ENCODE measurements at regions not wholly inside any gene's neighbourhood (a gene's known extent, or its start where the extent isn't known, plus 50 kb on each side); places are given as distances from the start of the nearest gene placed in this dataset.

DNA sequence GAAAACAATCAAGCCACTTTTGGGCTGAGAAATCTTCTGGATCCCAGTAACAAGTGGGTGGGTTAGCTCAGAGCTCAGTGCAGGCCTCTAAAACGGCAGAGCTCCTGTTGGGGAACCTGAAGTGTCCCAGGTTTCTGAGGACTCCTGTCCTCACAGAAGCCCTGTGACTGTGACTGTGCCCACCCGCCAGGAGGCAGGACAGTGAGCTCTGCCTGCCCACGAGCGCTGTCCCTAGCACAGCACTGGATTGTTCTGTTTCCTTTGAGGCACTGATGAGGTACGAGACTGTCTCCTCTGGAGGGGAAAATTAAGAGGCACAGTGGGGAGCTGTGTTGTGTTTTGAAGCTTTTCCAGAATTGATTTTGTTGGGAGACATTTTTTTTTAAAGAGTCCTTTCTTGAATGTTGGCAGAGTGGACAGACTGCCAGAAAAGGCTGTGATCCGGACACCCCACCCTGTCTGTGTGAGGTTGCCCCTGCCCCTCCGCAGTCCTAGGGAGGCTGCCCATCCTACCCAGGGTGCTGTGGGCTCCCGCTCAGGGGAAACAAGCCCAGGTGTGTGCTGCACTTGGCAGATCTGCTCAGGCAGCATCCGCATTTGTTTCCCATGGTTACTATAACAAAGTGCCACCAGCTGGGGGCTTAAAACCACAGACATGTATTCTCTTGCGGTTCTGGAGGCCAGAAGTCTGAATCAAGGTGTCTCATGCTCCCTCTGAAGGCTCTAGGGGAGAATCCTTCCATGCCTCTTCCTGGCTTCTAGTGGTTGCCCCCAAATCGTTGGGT lies 66.6 kb upstream of the LARS2 start:
- Histone ChIP-seq H3K9me3 (replicated peaks in 1 of 11) (no peaks in the 10 kb centered on the region), H3K27ac (no peak overlapping the region), H3K36me3 (no peaks in the 10 kb centered on the region), H4K20me1 (no peaks in the 10 kb centered on the region), H3K9ac (no peak overlapping the region), H3K4me1 (peaks cover 0 to 19% (median 17%) of the 10 kb centered on the region in 10 experiments; a peak in 13 of 20 replicates), H3K4me2 (peak overlapping the region in 8 of 11 experiments; percentile 5 to 60 (median 39); a peak in 14 of 22 replicates), H3K4me3 (no peak overlapping the region), H3K27me3 (no peaks in the 10 kb centered on the region)
- TF ChIP-seq Cebpa-rat (IDR thresholded peaks at IDR 0.05) = no peak

DNA sequence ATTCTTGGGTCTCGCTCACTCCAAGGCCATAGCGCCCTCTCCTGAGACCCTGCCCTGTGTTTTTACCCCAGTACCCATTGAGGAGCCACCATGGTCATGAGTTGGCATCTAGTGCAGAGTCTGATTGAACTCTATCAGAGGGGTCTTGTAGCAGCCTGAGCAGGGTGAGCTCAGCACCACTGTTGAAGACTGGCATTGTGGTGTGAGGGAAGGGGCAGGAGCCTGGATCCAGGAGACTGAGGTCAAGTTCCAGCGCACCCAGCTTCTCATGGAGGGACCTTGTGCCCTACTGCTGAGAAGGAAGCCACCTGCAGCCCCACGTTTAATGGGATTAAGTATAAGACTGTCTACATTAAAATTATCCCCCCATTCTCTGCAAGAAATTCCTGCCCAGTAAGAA lies 65.8 kb upstream of the LARS2 start:
- H3K9me3 ChIP-seq (replicated peaks in 1 of 11) = no peaks in the 10 kb centered on the region
- TF ChIP-seq Cebpa-rat (IDR thresholded peaks at IDR 0.05) = no peak
- H3K36me3 ChIP-seq = no peaks in the 10 kb centered on the region
- no peak overlapping the region for H3K9ac ChIP-seq
- H3K27ac ChIP-seq = no peak overlapping the region
- peak overlapping the region in 8 of 11 experiments; percentile 5 to 60 (median 39); a peak in 13 of 22 replicates for H3K4me2 ChIP-seq
- H3K4me3 ChIP-seq = no peak overlapping the region
- H3K4me1 ChIP-seq = peaks cover 0 to 19% (median 17%) of the 10 kb centered on the region in 10 experiments; a peak in 13 of 20 replicates
- H4K20me1 ChIP-seq = no peaks in the 10 kb centered on the region
- no peaks in the 10 kb centered on the region for H3K27me3 ChIP-seq

DNA sequence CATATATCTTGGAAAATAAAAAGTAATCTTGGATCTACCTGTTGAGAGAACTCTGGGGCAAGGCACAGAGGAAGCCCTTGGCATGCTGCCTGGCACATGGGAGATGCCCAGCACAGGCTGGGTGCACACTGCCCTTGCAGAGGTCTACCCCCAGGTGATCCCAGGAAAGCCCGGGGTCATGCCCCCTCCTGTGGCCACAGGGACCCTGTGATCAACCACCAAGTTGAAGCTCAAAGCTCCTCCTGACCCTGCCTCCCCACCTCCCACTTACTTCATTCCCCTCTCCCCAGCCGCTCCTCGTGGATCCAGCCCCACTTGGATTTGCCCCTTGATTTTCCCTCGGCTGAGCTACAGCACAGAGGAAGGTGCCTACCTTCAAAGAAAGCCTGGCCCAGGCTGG lies 62.7 kb upstream of the LARS2 start:
- H3K4me1 ChIP-seq = peaks cover 0 to 32% (median 25%) of the 10 kb centered on the region in 10 experiments; a peak in 15 of 20 replicates
- H3K9me3 ChIP-seq (replicated peaks in 1 of 11) = no peaks in the 10 kb centered on the region
- H3K27me3 ChIP-seq = no peaks in the 10 kb centered on the region
- no peak overlapping the region for H3K27ac ChIP-seq
- no peaks in the 10 kb centered on the region for H3K36me3 ChIP-seq
- no peak overlapping the region for H3K4me2 ChIP-seq
- H3K9ac ChIP-seq = no peak overlapping the region
- TF ChIP-seq Cebpa-rat (IDR thresholded peaks at IDR 0.05) = no peak
- H4K20me1 ChIP-seq = no peaks in the 10 kb centered on the region
- H3K4me3 ChIP-seq = no peak overlapping the region

DNA sequence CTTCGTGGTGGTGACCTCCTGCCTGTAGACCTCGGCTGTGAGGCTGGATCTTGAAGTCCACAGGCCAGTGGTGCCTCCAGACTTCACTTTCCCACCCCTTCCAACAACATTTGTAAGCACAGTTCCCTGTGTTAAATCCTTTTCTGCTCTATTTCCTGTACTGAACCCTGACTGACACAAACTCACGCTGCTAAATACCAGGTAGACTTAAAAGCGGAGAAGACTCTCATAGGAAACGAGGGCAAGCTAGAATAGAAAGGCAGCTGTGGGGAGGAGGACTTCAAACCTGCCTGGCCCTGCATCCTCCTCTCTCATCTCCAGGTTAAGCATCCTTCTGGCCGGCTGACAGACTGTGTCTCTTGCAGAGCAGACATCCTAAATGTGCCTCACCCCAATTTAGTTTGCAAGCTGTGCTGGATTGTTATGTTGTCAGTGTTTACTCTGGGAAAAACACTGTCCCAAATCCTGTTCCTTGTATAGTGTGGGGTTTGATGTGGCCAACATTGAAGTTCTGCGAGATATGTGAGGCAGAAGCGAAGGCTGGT lies 58.5 kb upstream of the LARS2 start:
- H3K4me3 ChIP-seq = no peak overlapping the region
- H3K9ac ChIP-seq = no peak overlapping the region
- H3K4me2 ChIP-seq = peak overlapping the region in 6 of 11 experiments; percentile 36 to 57 (median 46); a peak in 10 of 22 replicates
- no peak for TF ChIP-seq Cebpa-rat (IDR thresholded peaks at IDR 0.05)
- H3K4me1 ChIP-seq = peaks cover 0 to 29% (median 19%) of the 10 kb centered on the region in 10 experiments; a peak in 16 of 20 replicates
- H3K27me3 ChIP-seq = no peaks in the 10 kb centered on the region
- H3K9me3 ChIP-seq (replicated peaks in 1 of 11) = no peaks in the 10 kb centered on the region
- H4K20me1 ChIP-seq = no peaks in the 10 kb centered on the region
- H3K36me3 ChIP-seq = no peaks in the 10 kb centered on the region
- H3K27ac ChIP-seq = no peak overlapping the region

DNA sequence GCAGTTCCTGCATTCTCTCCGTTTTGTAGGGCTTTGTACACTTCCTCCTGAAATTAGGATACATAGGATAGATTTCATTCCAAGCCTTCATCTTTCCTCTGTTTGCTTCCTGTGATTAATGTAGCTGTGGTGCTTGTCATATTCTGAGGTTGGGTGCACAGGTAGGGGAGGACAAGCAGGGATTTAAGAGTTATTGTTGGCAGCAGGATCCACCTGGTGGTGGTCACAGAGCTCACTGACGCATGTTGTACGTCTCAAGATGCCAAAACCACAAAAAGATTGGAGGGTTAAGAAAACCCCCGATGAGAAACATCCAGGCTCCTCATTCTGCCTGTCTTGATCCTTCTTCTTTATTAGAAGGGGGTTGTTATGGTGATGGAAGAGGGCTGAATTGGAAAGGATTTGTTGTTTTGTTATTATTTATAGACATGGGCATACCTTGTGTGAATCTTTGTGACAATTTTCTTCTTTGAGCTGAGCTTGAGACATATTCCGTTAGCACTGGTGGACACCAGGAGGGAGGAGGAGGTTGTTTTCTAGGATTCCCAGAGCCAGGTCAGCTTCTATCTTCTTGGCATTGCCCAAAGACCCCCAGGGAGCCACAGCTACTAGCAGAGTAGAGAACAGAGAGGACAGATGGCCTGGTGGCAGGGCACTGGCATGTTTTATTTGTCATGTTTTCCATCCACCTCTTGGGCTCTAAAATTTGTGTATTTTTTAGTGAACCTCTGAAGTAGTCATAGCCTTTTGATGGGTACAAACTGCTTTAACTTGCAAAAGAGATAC lies 57.7 kb upstream of the LARS2 start:
- H3K27me3 ChIP-seq = no peaks in the 10 kb centered on the region
- no peaks in the 10 kb centered on the region for H3K9me3 ChIP-seq (replicated peaks in 1 of 11)
- no peaks in the 10 kb centered on the region for H4K20me1 ChIP-seq
- peaks cover 0 to 29% (median 19%) of the 10 kb centered on the region in 10 experiments; a peak in 16 of 20 replicates for H3K4me1 ChIP-seq
- H3K9ac ChIP-seq = no peak overlapping the region
- H3K27ac ChIP-seq = no peak overlapping the region
- H3K36me3 ChIP-seq = no peaks in the 10 kb centered on the region
- H3K4me3 ChIP-seq = no peak overlapping the region
- peak overlapping the region in 8 of 11 experiments; percentile 6 to 57 (median 40); a peak in 14 of 22 replicates for H3K4me2 ChIP-seq
- TF ChIP-seq Cebpa-rat (IDR thresholded peaks at IDR 0.05) = no peak

DNA sequence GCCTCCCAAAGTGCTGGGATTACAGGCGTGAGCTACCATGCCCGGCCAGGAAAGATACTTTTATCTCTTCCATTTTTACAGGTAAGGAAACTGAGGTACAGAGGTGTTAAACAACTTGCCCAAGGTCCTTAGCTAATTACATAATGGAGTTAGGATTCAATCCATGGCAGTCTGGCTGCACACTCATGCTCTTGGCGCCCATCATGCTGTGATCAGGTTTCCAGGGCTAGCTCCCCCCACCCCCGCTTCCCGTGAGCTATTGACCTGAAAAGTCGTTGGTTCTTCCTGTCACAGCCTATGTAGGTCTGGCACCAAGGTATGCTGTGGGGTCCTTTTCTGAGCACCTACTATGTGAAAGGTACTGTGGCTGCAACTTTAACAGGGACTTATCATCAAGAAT lies 55.9 kb upstream of the LARS2 start:
- Histone ChIP-seq H4K20me1 (no peaks in the 10 kb centered on the region), H3K27ac (no peak overlapping the region), H3K4me1 (peaks cover 0 to 29% (median 19%) of the 10 kb centered on the region in 10 experiments; a peak in 16 of 20 replicates), H3K9me3 (replicated peaks in 1 of 11) (no peaks in the 10 kb centered on the region), H3K36me3 (no peaks in the 10 kb centered on the region), H3K9ac (no peak overlapping the region), H3K27me3 (no peaks in the 10 kb centered on the region), H3K4me3 (no peak overlapping the region), H3K4me2 (no peak overlapping the region)
- no peak for TF ChIP-seq Cebpa-rat (IDR thresholded peaks at IDR 0.05)

DNA sequence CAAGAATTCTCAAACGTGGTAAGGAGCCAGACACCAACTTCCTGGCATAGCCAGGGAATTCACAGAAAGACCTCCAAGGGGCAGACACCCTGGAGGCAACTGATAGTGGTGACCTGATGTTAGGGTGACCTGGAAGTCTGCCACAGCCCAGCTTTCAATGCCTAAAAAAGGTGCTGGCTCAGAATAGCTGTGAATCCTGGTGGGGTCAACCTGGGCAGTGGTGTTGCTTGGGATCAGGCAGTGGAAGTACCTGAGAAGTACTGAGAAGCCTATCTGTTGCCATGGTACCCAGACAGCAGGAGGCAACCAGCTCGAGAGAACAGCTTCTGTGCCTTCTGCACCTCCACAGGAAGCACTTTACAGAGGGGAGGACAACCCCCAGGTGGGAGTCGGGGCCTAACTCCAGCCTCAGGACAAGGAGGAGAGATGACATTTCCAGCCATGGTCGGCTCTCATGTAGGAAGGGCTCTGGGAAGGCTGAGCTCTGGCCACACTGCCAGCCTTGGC lies 55.4 kb upstream of the LARS2 start:
- no peaks in the 10 kb centered on the region for H3K36me3 ChIP-seq
- no peaks in the 10 kb centered on the region for H3K9me3 ChIP-seq (replicated peaks in 1 of 11)
- no peaks in the 10 kb centered on the region for H3K27me3 ChIP-seq
- H3K4me1 ChIP-seq = peaks cover 0 to 29% (median 19%) of the 10 kb centered on the region in 10 experiments; a peak in 16 of 20 replicates
- TF ChIP-seq Cebpa-rat (IDR thresholded peaks at IDR 0.05) = no peak
- H3K4me2 ChIP-seq = no peak overlapping the region
- H4K20me1 ChIP-seq = no peaks in the 10 kb centered on the region
- H3K9ac ChIP-seq = no peak overlapping the region
- no peak overlapping the region for H3K4me3 ChIP-seq
- no peak overlapping the region for H3K27ac ChIP-seq

DNA sequence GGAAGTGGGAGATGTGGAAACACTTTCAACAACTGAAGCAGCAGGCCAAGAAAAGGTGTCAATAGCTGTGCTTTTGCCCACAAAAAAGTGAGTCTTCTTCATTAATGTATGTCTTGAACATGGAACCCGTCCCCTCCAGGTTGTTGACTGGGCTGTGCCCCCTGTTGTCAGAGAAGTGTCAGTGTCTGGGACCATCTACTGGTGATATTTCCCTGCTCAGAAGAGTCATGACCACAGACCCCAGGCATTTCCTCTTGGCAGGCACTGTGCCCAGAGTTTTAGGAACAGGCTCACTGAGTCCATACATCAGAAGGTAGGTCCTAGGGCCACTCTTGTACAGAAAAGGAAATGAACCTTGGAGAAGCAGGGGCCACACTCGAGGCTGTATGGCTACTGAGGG lies 54.8 kb upstream of the LARS2 start:
- Histone ChIP-seq H3K4me3 (no peak overlapping the region), H3K27me3 (no peaks in the 10 kb centered on the region), H3K36me3 (no peaks in the 10 kb centered on the region), H3K27ac (no peak overlapping the region), H4K20me1 (no peaks in the 10 kb centered on the region), H3K4me2 (peak overlapping the region in 6 of 11 experiments; percentile 5 to 29 (median 20); a peak in 7 of 22 replicates), H3K9me3 (replicated peaks in 1 of 11) (no peaks in the 10 kb centered on the region), H3K9ac (no peak overlapping the region), H3K4me1 (peaks cover 0 to 29% (median 19%) of the 10 kb centered on the region in 10 experiments; a peak in 16 of 20 replicates)
- TF ChIP-seq Cebpa-rat (IDR thresholded peaks at IDR 0.05) = no peak

All from BLaER1 treated with 17β-estradiol and CSF1 and Interleukin-3, amounts not matched to agents 10 nM and 100 nM (cell line).